K562 (cell line): ENCODE measurements at regions not wholly inside any gene's neighbourhood (a gene's known extent, or its start where the extent isn't known, plus 50 kb on each side); places are given as distances from the start of the nearest gene placed in this dataset.

Source experiments
- ATAC-seq: fragments of 200-7000 bp; cut with Tn5 transposase; 3 replicates; pipeline ENCODE4 v1.9.1; 2020; ENCODE audit warnings: moderate library complexity
- BruUV-seq: library from RNA; stranded (reverse); fragments of 400-500 nt; replicated peaks from 2 replicates; lab custom pipeline; 2021; lab: Mats Ljungman, UMichigan
- CTCF ChIA-PET: fragments of 300-600 bp; formaldehyde crosslinking; extraction: SDS; loops from one replicate; lab custom pipeline; 2021; ENCODE audit warnings: low intra/inter-chr PET ratio; lab: Yijun Ruan, JAX
- POLR2A ChIA-PET: fragments of 300-600, 350-650 bp; sonication (Branson Sonifier 250); formaldehyde crosslinking; extraction: SDS; loops from one replicate; lab custom pipeline; 2021; ENCODE audit warnings: antibody characterized with exemption, inconsistent platforms; lab: Yijun Ruan, JAX
- DNase-seq, 4 experiments: peaks; one replicate each; pipeline versions ENCODE4 v3.0.0 to v3.0.0-alpha.2; 2011 to 2018; ENCODE audit warnings: low spot score in 3 of 4, mixed read lengths in 3 of 4; ENCODE audit errors: extremely low read depth in 1 of 4
- FAIRE-seq: peaks from 2 replicates; lab custom pipeline; 2011; peaks lifted over from hg19 to GRCh38; lab: Jason Lieb, UNC
- H2AFZ ChIP-seq: 2 replicates; pipeline ENCODE4 v1.6.0; 2011; ENCODE audit warnings: low read depth, low read length, control low read depth, inconsistent platforms
- H3K27ac ChIP-seq: fragments of 200-600 bp; 3 replicates; pipeline ENCODE4 v1.8.0; 2011; ENCODE audit warnings: low read depth, mild to moderate bottlenecking, control low read depth, inconsistent platforms, low read length, moderate library complexity, mixed read lengths; ENCODE audit errors: extremely low read depth
- H3K27me3 ChIP-seq, 2 experiments: fragments of 300-600 bp in 1 of 2; 2 replicates in 1 of 2; 3 replicates in 1 of 2; pipeline versions ENCODE4 v1.6.0 to v1.8.0; 2011; ENCODE audit warnings: inconsistent platforms in 2 of 2, low read length in 2 of 2, mild to moderate bottlenecking in 1 of 2, mixed read lengths in 1 of 2, moderate library complexity in 1 of 2; ENCODE audit not compliant: control insufficient read depth in 2 of 2, insufficient read depth in 2 of 2
- H3K36me3 ChIP-seq: fragments of 300-600 bp; 3 replicates; pipeline ENCODE4 v1.8.0; 2011; ENCODE audit warnings: mild to moderate bottlenecking, low read length, inconsistent platforms; ENCODE audit not compliant: control insufficient read depth, insufficient read depth
- H3K4me1 ChIP-seq, 2 experiments: fragments of 200-600 bp in 1 of 2; replicated peaks in 1 of 2; 2 replicates in 1 of 2; 3 replicates in 1 of 2; pipeline versions ENCODE4 v1.5.1 to v1.8.0; 2011; ENCODE audit warnings: inconsistent platforms in 2 of 2, low read length in 2 of 2, mild to moderate bottlenecking in 1 of 2, mixed read lengths in 1 of 2, moderate library complexity in 1 of 2; ENCODE audit not compliant: control insufficient read depth in 2 of 2, insufficient read depth in 2 of 2
- H3K4me2 ChIP-seq: 2 replicates; pipeline ENCODE4 v1.6.1; 2011; ENCODE audit warnings: low read length, control low read depth, inconsistent platforms, mixed read lengths; ENCODE audit not compliant: insufficient read depth
- H3K4me3 ChIP-seq: fragments of 200-600 bp; sonication (generic), shearing (Covaris generic); 2 replicates; pipeline ENCODE4 v1.5.1; 2016; ENCODE audit warnings: control low read depth, inconsistent platforms
- H3K79me2 ChIP-seq: fragments of 200-600 bp; 3 replicates; pipeline ENCODE4 v1.8.0; 2011; ENCODE audit warnings: low read length, inconsistent platforms; ENCODE audit not compliant: control insufficient read depth, insufficient read depth
- H3K9ac ChIP-seq, 2 experiments: 2 replicates each; pipeline versions ENCODE4 v1.6.0 to v1.6.1; 2011; ENCODE audit warnings: low read depth in 2 of 2, low read length in 2 of 2, control low read depth in 1 of 2, inconsistent platforms in 1 of 2, mild to moderate bottlenecking in 1 of 2, mixed read lengths in 1 of 2; ENCODE audit not compliant: insufficient read depth in 1 of 2
- H3K9me1 ChIP-seq: one replicate; pipeline ENCODE4 v1.6.0; 2011; ENCODE audit warnings: inconsistent platforms, mild to moderate bottlenecking, low read length, moderate library complexity; ENCODE audit not compliant: control insufficient read depth, insufficient read depth
- H3K9me3 ChIP-seq: replicated peaks from 2 replicates; pipeline ENCODE4 v1.5.1; 2011; ENCODE audit warnings: low read depth, low read length, inconsistent platforms; ENCODE audit not compliant: control insufficient read depth, insufficient read depth
- H4K20me1 ChIP-seq: replicated peaks from 2 replicates; pipeline ENCODE4 v1.6.1; 2011; ENCODE audit warnings: low read length, inconsistent platforms, mixed read lengths; ENCODE audit not compliant: control insufficient read depth, insufficient read depth
- ASH1L ChIP-seq: fragments of 450-650 bp; IDR thresholded peaks from 2 replicates; pipeline ENCODE4 v1.6.1; 2018; ENCODE audit warnings: borderline replicate concordance, mild to moderate bottlenecking, low read depth; ENCODE audit not compliant: partially characterized antibody
- CHD1 ChIP-seq: fragments of 200-600 bp; sonication (generic); IDR thresholded peaks from one replicate; pipeline ENCODE4 v1.6.1; 2012; ENCODE audit warnings: mild to moderate bottlenecking, moderate library complexity, low read length, inconsistent platforms
- IFI16 ChIP-seq: fragments of 250-450 bp; sonication (Bioruptor Pico); IDR thresholded peaks from 2 replicates; pipeline ENCODE4 v2.1.2; 2022; ENCODE audit warnings: mild to moderate bottlenecking, inconsistent platforms
- KDM1A ChIP-seq, 2 experiments: fragments of 450-650 bp; IDR thresholded peaks; 2 replicates each; pipeline ENCODE4 v1.6.1; 2016; ENCODE audit warnings: mild to moderate bottlenecking in 2 of 2
- LCOR ChIP-seq: sonication (generic); formaldehyde crosslinking; IDR thresholded peaks from 2 replicates; pipeline ENCODE4 v1.8.0; 2022; ENCODE audit warnings: mild to moderate bottlenecking, missing genetic modification reagents
- MEIS2 ChIP-seq: fragments of 450-650 bp; IDR thresholded peaks from 2 replicates; pipeline ENCODE4 v1.6.1; 2014; ENCODE audit warnings: mild to moderate bottlenecking; ENCODE audit not compliant: partially characterized antibody
- PHF21A ChIP-seq: fragments of 450-650 bp; IDR thresholded peaks from 2 replicates; pipeline ENCODE4 v1.6.1; 2017; ENCODE audit warnings: low read depth, borderline replicate concordance
- ZNF175 ChIP-seq: fragments of 200-800 bp; sonication (Bioruptor generic); IDR thresholded peaks from 2 replicates; pipeline ENCODE4 v1.6.1; 2016; ENCODE audit warnings: low read depth, mild to moderate bottlenecking, missing genetic modification characterization, missing compliant biosample characterization
- WGBS: fragments of 100-300 bp; shearing (Covaris generic); methylation state at CpG from one replicate; pipeline ENCODE4 v1.1.6; 2016; ENCODE audit warnings: low coverage, mixed read lengths; ENCODE audit not compliant: insufficient coverage; ENCODE audit errors: missing lambda C conversion rate; 5-methylcytosine and 5-hydroxymethylcytosine counted together
- in situ Hi-C: fragments of 300-500 bp; cut with MboI; formaldehyde crosslinking; loops from 4 replicates; pipeline ENCODE4 v1.15.0; 2018; ENCODE audit warnings: inconsistent platforms, mixed read lengths
- intact Hi-C: fragments of 100-400 bp; cut with micrococcal nuclease; formaldehyde crosslinking; loops from 2 replicates; pipeline ENCODE4 v1.14.2; 2022
- TF ChIP-seq, protein P1 (sequence below): fragments of 450-650 bp; formaldehyde crosslinking; IDR thresholded peaks from 2 replicates; pipeline ENCODE4 v1.4.0; 2020; ENCODE audit warnings: mild to moderate bottlenecking, moderate library complexity
- TF ChIP-seq, protein P2 (sequence below): fragments of 450-650 bp; IDR thresholded peaks from 2 replicates; pipeline ENCODE4 v1.6.1; 2016
- TF ChIP-seq, protein P3 (sequence below), 2 experiments: fragments of 450-650 bp; formaldehyde crosslinking in 1 of 2; IDR thresholded peaks; 2 replicates each; pipeline versions ENCODE4 v1.4.0 to v1.6.1; 2014 to 2020; ENCODE audit warnings: mild to moderate bottlenecking in 2 of 2, borderline replicate concordance in 1 of 2, low read depth in 1 of 2

DNA sequence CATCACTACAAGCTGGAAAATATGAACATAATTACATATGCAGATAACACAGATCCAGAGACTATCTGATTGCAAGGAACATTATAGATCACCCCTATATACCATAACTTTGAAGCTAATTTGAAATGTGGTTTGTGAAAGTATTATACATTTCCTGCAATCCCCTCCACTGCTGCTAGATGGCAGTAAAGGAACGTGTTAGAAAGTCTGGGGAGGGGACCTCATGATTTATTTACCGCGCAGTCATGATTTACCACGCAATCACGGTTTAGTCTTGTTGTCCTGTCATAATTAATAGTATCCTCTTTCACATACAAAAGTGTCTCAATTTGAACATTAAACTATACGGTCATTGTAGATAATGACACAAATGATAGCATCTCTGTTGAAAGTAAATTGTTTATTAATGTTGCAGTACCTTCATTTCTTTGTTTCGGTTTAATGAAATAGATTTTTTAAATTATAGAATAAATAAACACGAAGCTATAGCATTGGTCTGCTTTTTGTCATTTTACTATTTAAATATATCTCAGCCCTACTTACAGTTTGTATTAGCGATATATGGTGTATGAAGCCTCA lies 145.3 kb upstream of the PRSS1 start:
- no peak overlapping the region for H3K9ac ChIP-seq
- H3K27me3 ChIP-seq = peaks cover 2 to 10% of the 10 kb centered on the region in 2 experiments; a peak in 2 of 5 replicates
- ChIA-PET POLR2A (interaction anchor here (0.7 kb wide), 2 partner anchors 16 to 57 kb away, joined by 3 read pairs; no protein-coding TSS in a partner anchor), CTCF (interaction anchor here (0.6 to 4.3 kb wide), 9 partner anchors 26 to 611 kb away, joined by 3 to 72 read pairs (median 4); no protein-coding TSS in a partner anchor)
- H3K36me3 ChIP-seq = no peaks in the 10 kb centered on the region
- no peaks in the 10 kb centered on the region for H4K20me1 ChIP-seq
- H3K4me2 ChIP-seq = no peak overlapping the region
- DNase-seq = peak; percentile 75 to 83 (median 80)
- no peaks in the 10 kb centered on the region; a peak in 1 of 5 replicates for H3K4me1 ChIP-seq
- H3K9me1 ChIP-seq = no peaks in the 10 kb centered on the region
- no peak for FAIRE-seq
- H3K27ac ChIP-seq = no peak overlapping the region
- no peaks in the 10 kb centered on the region for H3K79me2 ChIP-seq
- no TSS peak for BruUV-seq
- intact Hi-C loops = loop anchor here (1.0 to 5.0 kb wide), 6 partner anchors 69 to 613 kb away; no protein-coding TSS in a partner anchor
- no peaks in the 10 kb centered on the region for H3K9me3 ChIP-seq
- H2AFZ ChIP-seq = no peak overlapping the region
- H3K4me3 ChIP-seq = no peak overlapping the region
- in situ Hi-C loops = no loop called here
- WGBS = 13% methylated on average over 9 of the region's 9 CpGs
- peak; percentile 80 for ATAC-seq
- TF ChIP-seq IFI16 (CRISPR knock-in tag) (no peak), ASH1L (no peak), ZNF175 (no peak), PHF21A (peak; percentile 95), MEIS2 (peak; percentile 85), CHD1 (no peak), KDM1A (IDR thresholded peaks at IDR 0.05) (peak; percentile 79 to 86; a peak in 3 of 4 replicates), LCOR (CRISPR knock-in tag) (peak; percentile 50; the same call in 1 of the 2 replicates)
- TF ChIP-seq, protein P1, sequence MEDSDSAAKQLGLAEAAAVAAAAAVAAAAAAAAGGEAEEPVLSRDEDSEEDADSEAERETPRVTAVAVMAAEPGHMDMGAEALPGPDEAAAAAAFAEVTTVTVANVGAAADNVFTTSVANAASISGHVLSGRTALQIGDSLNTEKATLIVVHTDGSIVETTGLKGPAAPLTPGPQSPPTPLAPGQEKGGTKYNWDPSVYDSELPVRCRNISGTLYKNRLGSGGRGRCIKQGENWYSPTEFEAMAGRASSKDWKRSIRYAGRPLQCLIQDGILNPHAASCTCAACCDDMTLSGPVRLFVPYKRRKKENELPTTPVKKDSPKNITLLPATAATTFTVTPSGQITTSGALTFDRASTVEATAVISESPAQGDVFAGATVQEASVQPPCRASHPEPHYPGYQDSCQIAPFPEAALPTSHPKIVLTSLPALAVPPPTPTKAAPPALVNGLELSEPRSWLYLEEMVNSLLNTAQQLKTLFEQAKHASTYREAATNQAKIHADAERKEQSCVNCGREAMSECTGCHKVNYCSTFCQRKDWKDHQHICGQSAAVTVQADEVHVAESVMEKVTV (CRISPR knock-in tag) = peak; percentile 80
- TF ChIP-seq, protein P2, sequence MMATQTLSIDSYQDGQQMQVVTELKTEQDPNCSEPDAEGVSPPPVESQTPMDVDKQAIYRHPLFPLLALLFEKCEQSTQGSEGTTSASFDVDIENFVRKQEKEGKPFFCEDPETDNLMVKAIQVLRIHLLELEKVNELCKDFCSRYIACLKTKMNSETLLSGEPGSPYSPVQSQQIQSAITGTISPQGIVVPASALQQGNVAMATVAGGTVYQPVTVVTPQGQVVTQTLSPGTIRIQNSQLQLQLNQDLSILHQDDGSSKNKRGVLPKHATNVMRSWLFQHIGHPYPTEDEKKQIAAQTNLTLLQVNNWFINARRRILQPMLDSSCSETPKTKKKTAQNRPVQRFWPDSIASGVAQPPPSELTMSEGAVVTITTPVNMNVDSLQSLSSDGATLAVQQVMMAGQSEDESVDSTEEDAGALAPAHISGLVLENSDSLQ = peak; percentile 75
- TF ChIP-seq, protein P3, sequence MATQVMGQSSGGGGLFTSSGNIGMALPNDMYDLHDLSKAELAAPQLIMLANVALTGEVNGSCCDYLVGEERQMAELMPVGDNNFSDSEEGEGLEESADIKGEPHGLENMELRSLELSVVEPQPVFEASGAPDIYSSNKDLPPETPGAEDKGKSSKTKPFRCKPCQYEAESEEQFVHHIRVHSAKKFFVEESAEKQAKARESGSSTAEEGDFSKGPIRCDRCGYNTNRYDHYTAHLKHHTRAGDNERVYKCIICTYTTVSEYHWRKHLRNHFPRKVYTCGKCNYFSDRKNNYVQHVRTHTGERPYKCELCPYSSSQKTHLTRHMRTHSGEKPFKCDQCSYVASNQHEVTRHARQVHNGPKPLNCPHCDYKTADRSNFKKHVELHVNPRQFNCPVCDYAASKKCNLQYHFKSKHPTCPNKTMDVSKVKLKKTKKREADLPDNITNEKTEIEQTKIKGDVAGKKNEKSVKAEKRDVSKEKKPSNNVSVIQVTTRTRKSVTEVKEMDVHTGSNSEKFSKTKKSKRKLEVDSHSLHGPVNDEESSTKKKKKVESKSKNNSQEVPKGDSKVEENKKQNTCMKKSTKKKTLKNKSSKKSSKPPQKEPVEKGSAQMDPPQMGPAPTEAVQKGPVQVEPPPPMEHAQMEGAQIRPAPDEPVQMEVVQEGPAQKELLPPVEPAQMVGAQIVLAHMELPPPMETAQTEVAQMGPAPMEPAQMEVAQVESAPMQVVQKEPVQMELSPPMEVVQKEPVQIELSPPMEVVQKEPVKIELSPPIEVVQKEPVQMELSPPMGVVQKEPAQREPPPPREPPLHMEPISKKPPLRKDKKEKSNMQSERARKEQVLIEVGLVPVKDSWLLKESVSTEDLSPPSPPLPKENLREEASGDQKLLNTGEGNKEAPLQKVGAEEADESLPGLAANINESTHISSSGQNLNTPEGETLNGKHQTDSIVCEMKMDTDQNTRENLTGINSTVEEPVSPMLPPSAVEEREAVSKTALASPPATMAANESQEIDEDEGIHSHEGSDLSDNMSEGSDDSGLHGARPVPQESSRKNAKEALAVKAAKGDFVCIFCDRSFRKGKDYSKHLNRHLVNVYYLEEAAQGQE (IDR thresholded peaks at IDR 0.05; ENCODE audit: borderline replicate concordance) = peak; percentile 48; the same call in 1 of the 2 replicates
- TF ChIP-seq, protein P3 (CRISPR knock-in tag; IDR thresholded peaks at IDR 0.05; ENCODE audit: low read depth) = no peak
